OCI-M1 (cell line): ENCODE measurements at regions not wholly inside any gene's neighbourhood (a gene's known extent, or its start where the extent isn't known, plus 50 kb on each side); places are given as distances from the start of the nearest gene placed in this dataset.

Experiments
- DNase-seq: peaks from one replicate; lab custom pipeline; 2025; lab: John Stamatoyannopoulos, UW

DNA sequence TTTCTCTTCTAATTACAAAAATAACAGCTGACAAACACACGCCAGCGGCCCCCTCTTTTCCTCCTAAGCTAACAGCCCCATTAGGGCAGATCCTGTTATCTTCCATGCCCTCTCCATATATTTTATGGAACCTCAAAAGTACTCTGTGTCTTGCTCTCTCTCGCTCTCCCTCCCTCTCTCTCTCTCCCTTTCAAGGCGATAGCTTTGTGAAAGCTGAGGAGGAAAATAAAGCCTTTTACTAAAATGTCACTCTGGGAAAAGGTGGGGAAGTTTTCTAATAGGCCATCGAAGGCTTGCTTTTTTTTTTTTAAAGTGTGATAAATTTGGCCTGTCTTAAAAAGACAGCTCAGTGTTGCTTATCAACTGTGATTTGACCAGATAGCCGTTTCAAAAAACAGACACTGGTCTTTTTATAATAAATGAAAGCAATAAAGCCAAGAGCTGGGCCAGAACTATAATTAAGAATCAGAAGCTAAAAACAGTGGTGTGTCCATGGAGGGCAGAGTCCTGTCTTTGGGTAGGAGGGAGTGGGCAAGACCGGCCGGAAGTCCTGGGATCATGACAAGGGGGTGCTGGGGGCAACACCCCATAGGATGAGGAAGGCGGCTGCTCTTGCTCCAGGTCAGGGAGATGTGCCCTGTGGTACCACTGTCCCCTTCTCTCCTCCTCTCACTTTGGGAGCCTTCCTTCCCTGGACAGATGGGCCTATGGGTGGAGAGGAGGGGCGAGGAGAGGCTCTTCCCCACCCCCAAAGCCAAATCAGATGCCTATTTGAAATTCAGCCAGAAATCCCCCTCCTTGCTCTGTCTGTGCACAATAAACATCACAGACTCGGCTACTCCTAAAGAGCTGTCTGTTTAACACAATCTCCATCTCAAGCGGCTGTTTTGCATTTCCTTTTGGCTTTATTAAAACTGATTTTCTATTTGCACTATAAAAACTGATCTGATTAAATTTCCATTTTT is 267.2 kb downstream of the BUD13 start:
- DNase-seq: no peak

DNA sequence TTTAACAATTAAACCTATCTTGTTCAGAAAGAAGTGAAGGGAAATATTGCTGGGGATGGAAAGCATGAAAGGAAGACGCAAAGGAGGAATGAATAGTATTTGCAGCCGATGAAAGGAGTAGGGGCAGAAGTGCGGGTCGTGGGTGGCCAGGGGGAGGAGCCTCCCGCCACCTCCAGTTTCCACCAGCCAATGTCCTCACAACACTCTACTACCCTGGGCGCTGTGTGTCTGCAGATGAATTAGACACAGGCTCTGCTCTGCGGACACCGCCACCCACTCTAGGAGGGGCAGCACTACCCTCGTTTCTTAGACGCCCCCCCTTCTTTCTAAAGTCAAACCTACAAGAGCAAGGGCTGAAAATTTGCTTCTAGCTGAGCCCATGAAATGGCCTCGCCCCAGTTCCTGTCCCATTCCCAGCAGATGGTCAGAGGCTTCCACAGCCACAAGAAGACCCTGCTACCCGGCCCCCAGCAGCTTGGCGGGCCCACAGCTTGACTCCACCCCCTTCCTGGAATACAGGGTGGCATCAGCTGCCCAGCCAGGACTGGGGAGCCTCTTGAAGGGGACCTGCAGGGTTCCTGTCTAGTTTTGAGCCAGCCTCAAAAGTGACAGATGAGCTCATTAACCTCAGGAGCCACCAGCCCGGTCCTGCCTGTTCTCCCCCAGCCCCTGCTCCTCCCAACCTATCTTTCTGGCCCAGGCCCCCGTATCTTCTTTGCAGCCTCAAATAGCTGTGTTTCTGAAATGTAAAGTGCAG is 268.1 kb downstream of the BUD13 start:
- DNase-seq: no peak

DNA sequence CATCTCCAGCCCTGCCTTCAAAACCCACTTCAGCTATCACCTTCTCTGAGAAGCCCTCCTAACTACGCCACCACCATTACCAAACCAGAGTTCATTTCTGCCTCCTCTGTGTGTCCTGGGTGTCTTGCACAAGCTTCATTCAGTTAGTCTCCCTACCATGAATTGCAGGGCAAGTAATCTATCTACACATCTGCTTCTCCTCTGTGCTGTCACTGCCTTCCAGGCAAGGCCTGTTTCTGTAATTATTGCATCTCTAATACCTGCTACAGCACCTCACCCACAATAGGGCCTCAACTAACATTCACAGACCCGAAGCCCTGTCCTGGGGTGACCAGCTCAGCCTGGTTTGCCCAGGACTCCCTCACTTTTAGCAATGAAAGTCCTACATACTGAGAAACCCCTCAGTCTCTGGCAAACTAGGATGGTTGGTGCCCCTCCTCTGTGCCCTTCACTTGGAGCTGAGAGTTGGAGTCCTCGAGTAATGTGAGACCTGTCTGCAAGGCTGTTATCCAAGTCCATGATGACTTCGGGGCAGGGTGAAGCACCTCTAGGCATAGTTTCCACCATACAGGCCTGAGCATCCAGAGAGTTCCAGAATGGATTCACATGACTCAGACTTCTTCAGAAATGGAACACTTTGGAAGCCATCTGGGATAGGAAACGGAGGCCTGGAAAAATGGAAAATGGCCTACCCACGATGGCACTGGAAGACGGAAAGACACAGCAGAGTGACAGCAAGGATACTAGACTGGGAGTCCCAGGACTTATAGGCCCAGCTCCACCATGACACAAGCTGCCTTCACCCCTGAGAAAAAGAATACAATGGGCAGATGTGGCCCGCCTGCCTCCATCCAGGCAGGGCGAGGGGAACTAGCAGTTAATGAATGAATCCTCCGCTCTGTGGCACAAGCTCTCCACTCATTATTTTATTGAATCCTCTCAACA is 269.3 kb downstream of the BUD13 start:
- no peak for DNase-seq

DNA sequence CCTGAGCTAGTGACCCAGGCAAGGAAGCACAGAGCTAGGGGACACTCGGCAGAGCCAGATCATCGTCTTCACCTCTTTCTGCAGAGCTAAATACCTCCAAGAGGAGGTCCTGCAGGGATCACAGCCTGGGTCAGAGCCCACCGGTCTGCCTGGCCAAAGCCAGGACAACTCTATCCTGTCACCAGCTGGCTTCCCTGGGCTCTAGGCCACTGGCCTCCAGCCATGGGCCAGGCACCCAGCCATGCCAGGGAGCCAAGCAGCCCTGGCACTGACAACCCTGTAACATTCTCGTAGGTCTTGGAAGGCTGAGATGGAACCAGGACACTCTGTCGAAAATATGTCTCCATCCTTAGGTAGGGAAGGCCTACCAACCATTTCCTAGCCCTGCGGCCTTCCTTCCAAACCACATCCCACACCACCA is 270.1 kb downstream of the BUD13 start:
- DNase-seq: no peak

DNA sequence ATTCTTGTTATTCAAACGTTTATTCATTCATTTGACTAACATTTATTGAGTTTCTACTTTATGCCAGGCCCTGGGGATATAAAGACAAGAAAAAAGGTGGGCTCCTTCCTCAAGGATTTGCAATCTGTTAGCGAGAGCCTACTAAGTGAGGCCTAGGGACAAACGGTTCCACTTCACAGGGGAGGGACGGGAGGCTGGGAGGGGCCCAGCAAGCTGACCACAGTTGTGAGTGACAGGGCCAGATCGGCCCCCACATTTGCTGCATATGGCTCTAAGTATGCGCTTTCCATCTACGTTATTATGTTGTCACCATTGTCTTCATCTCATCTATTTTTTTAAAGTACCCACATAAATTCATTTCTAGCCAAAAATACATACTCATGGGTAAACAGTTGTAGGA is 271.1 kb downstream of the BUD13 start:
- DNase-seq: no peak

DNA sequence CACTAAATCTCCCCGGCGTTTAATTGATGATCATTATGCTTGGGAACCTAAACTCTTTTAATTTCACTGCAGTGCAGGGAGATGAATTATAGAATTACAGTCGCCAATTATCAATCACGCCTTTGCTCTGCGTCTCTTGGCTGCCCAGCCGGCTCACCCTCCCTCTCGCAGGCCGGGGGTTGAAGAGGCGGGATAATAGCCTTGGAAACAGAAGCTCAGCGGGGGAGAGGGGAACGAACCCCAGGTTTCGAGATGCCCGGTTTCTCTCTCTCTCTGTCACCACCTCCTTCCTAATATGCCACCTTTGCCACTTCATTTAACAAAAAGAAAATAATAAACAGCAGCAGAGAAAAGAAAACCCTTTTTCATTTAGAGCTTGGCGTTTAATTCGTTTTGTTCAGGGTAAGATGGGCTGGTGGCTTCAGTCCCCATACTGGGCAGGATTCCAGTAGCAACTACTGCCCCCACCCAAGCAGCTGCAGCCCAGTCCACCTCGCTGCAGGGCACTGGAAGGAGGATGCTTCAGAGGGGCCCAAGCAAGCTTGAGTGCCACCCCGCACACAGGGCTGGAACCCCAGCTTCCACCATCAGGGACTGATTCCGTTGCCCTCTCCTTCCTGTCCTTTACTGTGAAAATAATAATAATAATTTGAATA is 271.7 kb downstream of the BUD13 start:
- DNase-seq: no peak

DNA sequence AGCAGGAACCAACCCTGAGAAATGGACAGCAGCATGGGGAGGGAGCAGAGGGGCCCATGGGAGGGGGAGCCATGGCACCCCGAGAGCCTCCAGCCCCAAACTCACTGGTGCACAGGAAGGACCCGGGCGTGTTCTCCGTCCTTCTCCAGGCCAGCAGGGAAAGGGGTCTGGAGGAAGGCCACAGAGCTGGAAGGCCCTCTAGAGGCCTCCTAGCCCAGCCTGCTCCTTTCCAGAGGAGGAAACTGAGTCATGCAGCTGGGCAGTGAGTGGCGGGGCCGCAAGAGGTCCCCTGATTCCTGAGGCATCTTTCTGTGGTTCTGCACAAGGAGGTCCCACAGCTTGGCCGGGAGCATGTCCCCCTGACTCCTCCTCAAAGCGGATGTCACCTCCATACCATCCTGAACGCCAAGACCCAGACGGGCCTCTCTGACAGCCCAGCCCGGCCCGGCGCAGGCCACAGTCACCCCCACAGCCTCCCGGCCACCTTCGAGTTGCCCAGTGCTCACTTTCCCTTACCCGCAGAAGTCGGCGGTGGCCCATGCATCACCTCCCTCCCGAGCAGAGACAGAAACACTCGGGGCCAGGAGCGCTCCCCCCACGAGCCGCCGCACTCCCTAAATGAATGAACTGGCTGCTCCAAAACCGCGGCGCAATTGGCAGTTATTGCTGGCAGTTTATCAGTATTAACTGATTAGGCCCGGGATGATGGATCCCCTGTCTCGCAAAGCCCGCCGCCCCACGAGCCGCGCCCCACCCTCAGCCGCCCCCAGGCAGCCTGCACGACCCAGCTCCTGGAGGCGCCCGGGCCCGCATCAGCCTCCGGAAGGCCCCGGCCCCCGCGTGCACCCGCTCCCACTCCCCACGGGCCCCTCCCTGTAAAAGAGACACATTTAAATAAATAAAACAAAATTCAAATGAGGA is 272.5 kb downstream of the BUD13 start:
- no peak for DNase-seq

DNA sequence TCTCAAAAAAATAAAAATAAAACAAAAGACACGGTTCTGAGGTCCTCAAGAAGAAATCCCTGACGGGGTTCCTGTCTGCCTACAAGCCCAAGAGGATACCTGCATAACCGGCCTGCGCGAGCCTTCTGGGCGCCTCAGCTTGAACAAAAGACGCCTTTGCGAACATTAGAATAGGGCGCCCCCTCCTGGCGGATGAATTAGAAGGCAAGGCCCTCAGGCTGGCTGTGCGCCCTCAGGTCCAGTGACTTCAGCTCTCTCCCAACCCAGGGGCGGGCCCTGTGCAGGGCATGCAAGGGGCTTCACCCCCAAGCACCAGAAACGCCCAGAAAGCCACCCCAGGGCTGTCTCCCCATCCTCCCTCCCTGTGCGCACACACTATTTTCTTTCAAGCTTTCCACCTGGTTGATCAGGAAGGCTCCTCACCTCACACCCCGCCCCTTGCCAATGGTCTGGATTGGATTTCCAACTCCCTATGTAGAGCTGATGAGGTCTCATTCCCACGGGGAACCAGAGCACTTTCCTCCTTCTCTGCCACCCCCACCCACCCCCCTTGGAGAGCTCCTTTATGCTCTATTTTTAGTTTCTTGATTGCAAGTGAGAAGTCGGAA is 273.3 kb downstream of the BUD13 start:
- DNase-seq: peak; percentile 78

DNA sequence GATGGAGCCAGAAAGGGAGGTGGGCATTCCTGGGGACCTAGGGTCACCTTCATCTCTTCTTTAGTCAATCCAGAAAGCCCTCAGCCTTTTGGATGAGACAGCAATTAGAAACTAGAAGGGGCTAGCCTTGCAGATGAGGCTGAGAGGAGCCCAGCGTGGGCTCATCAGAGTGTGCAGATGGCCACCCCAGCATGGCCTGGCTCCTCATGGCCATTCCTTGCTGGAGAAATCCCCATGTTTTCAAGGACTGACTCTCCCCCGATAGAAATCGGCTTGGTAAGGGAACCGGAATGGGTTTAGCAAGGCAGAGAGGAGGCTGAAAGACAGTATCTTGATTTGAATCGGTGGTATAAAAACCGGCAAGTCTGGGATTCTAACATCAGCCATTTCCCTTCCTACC is 274.6 kb downstream of the BUD13 start:
- no peak for DNase-seq

DNA sequence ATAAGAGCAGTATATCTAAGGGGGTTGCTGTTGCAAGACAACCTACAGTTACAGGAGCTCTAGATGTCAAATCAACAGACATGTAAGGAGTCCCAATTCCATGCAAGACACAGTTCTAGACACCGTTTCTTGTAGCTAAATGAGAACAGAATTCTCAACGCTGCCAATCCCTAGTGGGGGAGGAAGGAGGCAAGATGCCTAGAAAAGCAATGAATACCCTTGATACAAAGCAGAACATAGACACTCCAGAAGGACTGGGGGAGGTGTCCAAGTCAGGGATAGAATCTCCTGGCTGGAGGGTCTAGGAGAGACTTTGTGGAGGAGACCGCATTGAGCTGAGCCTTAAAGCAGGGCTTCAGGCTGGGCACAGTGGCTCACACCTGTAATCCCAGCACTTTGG is 280.2 kb downstream of the BUD13 start:
- DNase-seq: no peak

DNA sequence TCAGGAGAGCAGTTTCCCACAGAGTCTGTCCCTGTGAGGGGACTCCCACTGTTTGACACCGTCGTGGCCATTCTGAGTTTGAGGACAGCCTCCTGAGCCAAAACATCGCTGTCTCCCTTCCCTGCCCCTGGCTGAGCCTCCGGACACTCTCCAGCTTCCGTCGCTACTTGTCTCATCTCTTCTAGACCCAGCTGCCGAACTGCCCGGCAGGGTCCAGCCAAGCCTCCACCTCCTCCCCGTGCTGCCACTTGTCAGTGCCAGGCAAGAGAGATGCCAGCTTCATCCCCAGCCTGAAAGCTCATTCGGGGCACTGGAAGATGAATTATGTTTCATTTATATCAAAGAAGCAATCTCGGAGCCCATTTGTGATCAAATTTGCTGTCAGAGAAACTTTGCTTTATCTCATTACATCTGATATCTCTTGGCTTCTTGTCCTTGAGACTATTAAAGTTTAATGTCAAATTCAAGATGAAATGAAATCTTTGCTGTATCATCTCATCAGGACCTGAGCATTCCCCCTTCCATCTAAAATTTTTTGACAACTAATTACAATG is 283.9 kb downstream of the BUD13 start:
- no peak for DNase-seq

DNA sequence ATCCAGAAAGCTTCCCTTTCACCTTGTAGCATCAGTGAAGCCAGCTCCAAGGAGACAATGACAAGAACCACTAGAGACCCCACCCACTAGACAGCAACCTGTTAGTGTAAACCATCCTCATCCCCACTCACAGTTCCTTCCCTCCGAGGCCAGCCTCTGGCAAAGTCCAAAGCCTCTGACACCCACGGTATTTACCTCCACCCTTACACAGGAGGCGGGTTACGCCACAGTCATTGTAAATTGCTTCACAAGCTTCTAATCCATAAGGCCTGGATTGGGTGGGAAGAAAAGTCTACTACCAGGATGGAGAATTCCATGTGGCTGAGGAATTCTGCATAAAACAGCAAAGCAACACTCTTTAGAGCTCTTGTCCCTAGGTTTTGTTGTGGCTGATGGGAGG is 287.4 kb downstream of the BUD13 start:
- no peak for DNase-seq

DNA sequence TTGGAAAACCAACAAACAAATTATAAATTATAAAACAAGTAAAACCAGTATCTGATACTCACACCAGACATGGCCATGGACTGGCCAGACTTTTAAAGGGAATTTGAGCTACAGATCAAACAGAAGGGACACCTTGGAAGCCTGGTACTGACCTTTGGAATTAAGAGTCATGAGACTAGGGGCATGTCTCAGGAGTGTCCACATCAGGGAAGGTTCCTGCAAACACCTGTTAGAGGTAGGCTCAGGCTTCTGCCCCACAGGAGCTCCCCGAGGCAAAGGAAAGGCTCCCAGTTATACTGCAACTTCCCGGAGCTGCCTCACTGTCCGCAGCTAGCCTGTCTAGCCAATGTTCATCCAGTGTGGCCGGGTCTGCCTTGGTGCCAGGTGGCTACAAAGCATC is 290.1 kb downstream of the BUD13 start:
- DNase-seq: no peak

DNA sequence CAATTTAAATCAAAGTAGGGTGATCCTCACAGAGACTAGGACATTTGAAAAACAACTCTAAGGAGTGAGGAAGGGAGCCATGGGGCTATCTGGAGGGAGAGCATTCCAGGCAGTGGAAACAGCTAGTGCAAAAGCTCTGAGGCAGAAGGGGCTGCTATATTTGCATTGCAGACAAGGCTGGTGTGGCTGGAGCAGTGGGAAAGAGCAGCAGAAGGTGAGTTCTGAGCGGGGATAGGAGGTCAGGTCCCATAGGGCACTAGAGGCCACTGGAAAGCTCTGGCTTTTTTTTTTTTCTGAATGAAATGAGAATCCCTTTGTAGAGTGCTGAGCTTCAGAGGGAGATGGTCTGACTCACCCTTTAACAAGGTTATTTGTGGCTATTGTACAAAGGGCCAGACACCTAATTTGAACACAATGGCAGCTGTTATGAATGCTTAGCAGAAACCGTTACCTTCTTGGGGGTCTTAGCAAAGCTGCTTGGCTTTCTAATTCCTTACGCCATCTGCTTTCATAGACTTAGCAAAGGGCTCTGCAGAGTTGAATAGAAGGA is 291.6 kb downstream of the BUD13 start:
- DNase-seq: no peak

DNA sequence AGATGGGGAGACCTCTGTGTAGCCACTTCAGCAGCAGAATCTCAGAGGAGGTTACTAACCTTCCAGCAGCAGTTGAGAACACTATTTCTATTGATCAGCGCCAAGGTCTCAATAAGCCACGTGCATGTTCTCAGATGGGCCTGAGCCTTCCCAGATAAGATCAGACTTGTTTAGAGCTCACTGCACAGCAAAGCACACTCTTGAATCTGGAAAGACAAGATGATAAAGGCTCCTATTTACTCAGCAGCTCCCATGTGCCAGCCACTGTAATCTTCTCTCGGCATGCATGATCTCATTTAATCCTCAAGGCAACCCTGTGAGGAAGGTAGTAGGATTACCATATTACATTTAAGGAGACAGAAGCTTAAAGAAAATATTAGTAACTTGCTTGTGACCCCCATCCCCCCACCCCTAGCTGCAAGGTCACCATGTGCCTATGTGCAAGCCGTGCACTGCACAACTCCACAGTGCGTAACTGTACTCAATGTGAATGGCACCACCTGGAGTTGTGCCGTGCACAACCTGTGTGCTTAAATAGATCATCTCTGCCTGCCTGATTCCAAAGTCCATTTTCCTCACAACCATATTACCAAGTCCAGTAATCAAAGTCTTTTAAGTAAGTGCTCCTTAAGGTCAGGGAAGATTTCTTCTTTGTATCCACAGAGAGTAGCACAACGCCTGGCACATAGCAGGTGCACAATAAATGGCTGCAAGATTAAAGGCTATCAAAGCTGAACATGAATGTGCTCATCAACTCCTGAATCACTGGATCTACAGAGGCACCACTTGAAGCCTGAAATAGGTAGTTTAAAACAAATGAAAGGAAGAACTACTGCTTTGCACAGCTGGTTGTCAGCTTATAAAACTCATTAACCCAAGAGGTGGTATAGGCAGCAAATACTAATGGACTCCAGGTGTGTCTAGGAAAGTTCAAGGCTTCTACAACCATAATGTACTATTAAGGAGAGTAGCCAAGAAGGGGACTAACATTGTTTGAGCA is 293.8 kb downstream of the BUD13 start:
- DNase-seq: no peak

DNA sequence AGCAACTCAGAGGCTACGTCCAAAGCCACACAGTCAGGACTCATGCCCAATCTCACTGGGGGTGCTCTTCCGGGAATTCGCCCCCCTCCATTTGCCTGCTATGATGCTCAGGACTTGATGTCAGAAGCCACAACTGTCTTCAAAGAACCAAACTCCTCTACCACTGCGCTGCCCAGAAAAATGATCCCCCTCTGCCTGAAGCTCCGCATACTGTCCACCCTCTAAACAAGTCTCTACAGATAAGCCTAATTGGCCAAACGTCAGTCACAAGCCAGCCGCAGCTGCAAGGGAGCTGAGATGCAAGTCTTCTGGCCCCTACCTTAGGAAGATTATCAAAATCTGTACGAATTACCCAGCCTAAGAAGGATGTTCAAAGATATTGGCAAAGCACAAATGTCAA is 294.6 kb downstream of the BUD13 start:
- no peak for DNase-seq

DNA sequence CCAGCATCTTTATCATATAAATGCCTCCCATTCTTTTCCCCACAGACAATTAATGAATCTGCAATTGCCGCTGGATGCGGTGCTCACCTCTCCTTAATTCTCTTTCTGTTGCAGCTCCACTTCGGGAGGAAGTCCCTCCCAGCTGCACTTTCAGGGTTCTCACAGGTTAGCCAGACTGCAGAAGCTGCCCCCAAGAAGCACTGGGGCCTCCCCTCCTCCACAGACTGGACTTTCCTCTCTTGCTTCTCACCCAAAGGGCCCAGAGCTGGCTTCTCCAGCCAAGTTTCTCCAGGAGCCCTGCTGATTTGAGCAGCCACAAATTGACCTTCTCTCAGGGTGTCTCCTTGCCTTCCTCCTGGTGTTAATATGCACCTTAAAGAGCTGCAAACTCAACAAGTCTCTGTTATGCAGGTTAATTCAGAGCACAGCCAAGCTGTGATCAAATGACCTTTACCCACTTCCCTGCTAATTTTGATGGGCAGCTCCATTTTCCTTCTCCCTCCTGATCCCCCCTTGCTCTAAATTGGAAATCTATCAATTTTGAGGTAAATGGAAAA is 298.9 kb downstream of the BUD13 start:
- no peak for DNase-seq
